Heart left ventricle (tissue), 16 donors: ENCODE measurements at regions not wholly inside any gene's neighbourhood (a gene's known extent, or its start where the extent isn't known, plus 50 kb on each side); places are given as distances from the start of the nearest gene placed in this dataset.

ENCODE experiments used
- ATAC-seq, 4 donors: fragments of 200-7000 bp; cut with Tn5 transposase; one replicate each; pipeline ENCODE4 v1.9.1; 2020 to 2022; ENCODE audit warnings: moderate library complexity in 4 of 4, mild to moderate bottlenecking in 3 of 4, moderate number of reproducible peaks in 1 of 4
- DNase-seq, 5 donors: peaks; one replicate each; pipeline ENCODE4 v3.0.0-alpha.2; 2020
- H3K27ac ChIP-seq, 12 donors: fragments of 200-600 bp; sonication (generic) in 4 of 12; one replicate each; pipeline versions ENCODE4 v1.5.0 to v1.8.0; 2016 to 2022; ENCODE audit warnings: mild to moderate bottlenecking in 2 of 12
- H3K27me3 ChIP-seq, 9 donors: fragments of 200-600 bp; sonication (generic) in 2 of 9; one replicate each; pipeline versions ENCODE4 v1.5.1 to v1.8.0; 2016 to 2022; ENCODE audit warnings: mild to moderate bottlenecking in 3 of 9
- H3K36me3 ChIP-seq, 9 donors: fragments of 200-600 bp; sonication (generic) in 2 of 9; one replicate each; pipeline versions ENCODE4 v1.5.0 to v1.8.0; 2018 to 2022; ENCODE audit warnings: mild to moderate bottlenecking in 2 of 9
- H3K4me1 ChIP-seq, 12 donors: fragments of 200-600 bp; sonication (generic) in 4 of 12; one replicate each; pipeline versions ENCODE4 v1.5.0 to v1.8.0; 2016 to 2022; ENCODE audit warnings: mild to moderate bottlenecking in 3 of 12
- H3K4me3 ChIP-seq, 12 donors: fragments of 200-600 bp; sonication (generic) in 4 of 12; one replicate each; pipeline versions ENCODE4 v1.5.0 to v1.8.0; 2017 to 2022; ENCODE audit warnings: mild to moderate bottlenecking in 9 of 12, moderate library complexity in 4 of 12
- H3K9me3 ChIP-seq, 12 donors: fragments of 200-600 bp; sonication (generic) in 4 of 12; one replicate each; pipeline versions ENCODE4 v1.5.0 to v1.8.0; 2016 to 2022; ENCODE audit warnings: mild to moderate bottlenecking in 1 of 12
- POLR2A ChIP-seq, 2 donors: fragments of 450-650 bp; IDR thresholded peaks; one replicate each; pipeline ENCODE4 v1.6.1; 2017; ENCODE audit warnings: antibody characterized with exemption in 2 of 2, mild to moderate bottlenecking in 2 of 2, moderate library complexity in 2 of 2
- WGBS, 4 donors: extraction: QIAGEN DNeasy Blood & Tissue Kit in 2 of 4; methylation state at CpG; one replicate each; pipeline versions ENCODE4 v1.1.5 to v1.1.7; 2013 to 2018; 5-methylcytosine and 5-hydroxymethylcytosine counted together
- intact Hi-C, 10 donors: fragments of 100-400 bp; cut with DNase I; formaldehyde crosslinking; loops; one replicate each; pipeline versions ENCODE4 v1.11.1 to v1.14.2; 2022
- TF ChIP-seq, protein P1 (sequence below), 12 donors: fragments of 200-600 bp; sonication (generic) in 4 of 12; IDR thresholded peaks; one replicate each; pipeline versions ENCODE4 v1.5.0 to v1.8.0; 2018 to 2022; ENCODE audit warnings: antibody characterized with exemption in 12 of 12, mild to moderate bottlenecking in 5 of 12
- donor health status: ischemic (EF 13 %, LVEDD 7.1; RV severe dilation, severe dysfunction).
- donor health status: healthy with polysubstance abuse.
- donor health status: DM: no; HTN: yes; CAD: no.
- donor health status: DM: no; HTN: no; CAD: no.
- donor health status: ischemic (EF 25% LVEDD 6.9; RV normal size, moderate dysfunction).
- donor health status: ischemic (EF 25% LVEDD 5.7; RV mildly dilated, moderate dysfunction).
- donor health status: healthy.
- donor health status: DM: yes; HTN: yes; CAD: no.
- donor health status: ischemic (EF 35%, LVEDD 5.7; RV mildly dilated, moderate dysfunction).
- donor health status: nonischemic (EF 11% LVEDD 7.7; RV severe dilation, severe dysfunction).
- donor health status: DM: yes; HTN: yes; CAD: no.
- donor health status: PGD.
- donor health status: ischemic (EF 29% LVEDD 5.4; RV normal size, mild dysfunction).
- donor health status: nonischemic (EF 23%, LVEDD 6.1; RV moderate dilation, normal function).

DNA sequence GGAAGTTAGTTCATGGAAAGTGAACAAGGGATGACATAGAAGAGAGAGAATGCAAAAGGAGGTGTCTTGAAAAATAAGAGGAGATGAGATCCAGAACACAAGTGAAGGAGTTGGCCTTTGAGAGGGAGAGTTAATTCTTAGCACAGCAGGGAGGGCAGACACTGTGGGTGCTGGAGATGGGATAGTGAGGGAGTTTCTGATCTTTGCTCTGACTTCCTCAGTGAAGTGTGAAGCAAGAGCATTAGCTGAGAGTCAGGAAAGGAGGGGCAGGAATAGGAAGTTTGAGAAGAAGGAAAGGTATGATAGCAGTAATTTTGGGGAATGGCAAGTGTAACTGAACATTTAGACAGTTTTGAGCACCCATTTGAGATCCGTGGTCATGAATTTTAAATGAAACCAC, 75.8 kb upstream of the COCH start:
- Histone ChIP-seq H3K9me3 (peaks cover 0 to under 1% (median 0%) of the 10 kb centered on the region in 12 donors), H3K36me3 (no peaks in the 10 kb centered on the region), H3K4me1 (peaks cover 0 to 7% (median 0%) of the 10 kb centered on the region in 12 donors), H3K27ac (no peak overlapping the region), H3K4me3 (no peak overlapping the region), H3K27me3 (no peaks in the 10 kb centered on the region)
- TF ChIP-seq POLR2A (IDR thresholded peaks at IDR 0.05), result no peak
- TF ChIP-seq, protein P1, sequence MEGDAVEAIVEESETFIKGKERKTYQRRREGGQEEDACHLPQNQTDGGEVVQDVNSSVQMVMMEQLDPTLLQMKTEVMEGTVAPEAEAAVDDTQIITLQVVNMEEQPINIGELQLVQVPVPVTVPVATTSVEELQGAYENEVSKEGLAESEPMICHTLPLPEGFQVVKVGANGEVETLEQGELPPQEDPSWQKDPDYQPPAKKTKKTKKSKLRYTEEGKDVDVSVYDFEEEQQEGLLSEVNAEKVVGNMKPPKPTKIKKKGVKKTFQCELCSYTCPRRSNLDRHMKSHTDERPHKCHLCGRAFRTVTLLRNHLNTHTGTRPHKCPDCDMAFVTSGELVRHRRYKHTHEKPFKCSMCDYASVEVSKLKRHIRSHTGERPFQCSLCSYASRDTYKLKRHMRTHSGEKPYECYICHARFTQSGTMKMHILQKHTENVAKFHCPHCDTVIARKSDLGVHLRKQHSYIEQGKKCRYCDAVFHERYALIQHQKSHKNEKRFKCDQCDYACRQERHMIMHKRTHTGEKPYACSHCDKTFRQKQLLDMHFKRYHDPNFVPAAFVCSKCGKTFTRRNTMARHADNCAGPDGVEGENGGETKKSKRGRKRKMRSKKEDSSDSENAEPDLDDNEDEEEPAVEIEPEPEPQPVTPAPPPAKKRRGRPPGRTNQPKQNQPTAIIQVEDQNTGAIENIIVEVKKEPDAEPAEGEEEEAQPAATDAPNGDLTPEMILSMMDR (IDR thresholded peaks at IDR 0.05), result no peak
- ATAC-seq, result no peak
- intact Hi-C loops, result no loop called here
- WGBS, 4 donors, result 51 to 93% (median 80%) methylated on average over 1 of the region's 1 CpG
- DNase-seq, result no peak

DNA sequence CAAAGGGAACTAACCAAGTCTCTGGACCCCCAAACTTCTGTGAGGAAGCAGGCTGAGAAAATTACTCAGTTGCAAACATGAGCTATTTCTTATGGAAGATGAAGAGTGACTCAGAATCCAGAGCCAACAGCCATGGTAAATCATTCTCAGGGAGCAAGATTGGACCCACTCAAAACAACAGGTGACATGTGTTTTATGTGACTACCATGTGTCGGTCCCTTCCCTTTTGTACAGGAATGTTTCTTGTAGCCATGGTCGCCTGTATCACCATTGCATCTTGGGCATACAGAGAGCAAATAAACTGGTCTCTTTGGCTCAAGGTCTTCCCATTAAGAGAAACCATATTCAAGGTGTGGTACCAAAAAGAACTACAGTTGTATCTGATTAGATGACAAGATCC, 75.4 kb upstream of the COCH start:
- no peak overlapping the region for H3K4me3 ChIP-seq
- WGBS, 4 donors, result 67 to 92% (median 79%) methylated on average over 2 of the region's 2 CpGs
- H3K9me3 ChIP-seq, result no peaks in the 10 kb centered on the region
- no peak for ATAC-seq
- no peak for DNase-seq
- TF ChIP-seq, protein P1 (IDR thresholded peaks at IDR 0.05), result no peak
- no peak for TF ChIP-seq POLR2A (IDR thresholded peaks at IDR 0.05)
- H3K4me1 ChIP-seq, result peaks cover 0 to 7% (median 0%) of the 10 kb centered on the region in 12 donors
- no peak overlapping the region for H3K27ac ChIP-seq
- intact Hi-C loops, result no loop called here
- H3K36me3 ChIP-seq, result no peaks in the 10 kb centered on the region
- H3K27me3 ChIP-seq, result no peaks in the 10 kb centered on the region

DNA sequence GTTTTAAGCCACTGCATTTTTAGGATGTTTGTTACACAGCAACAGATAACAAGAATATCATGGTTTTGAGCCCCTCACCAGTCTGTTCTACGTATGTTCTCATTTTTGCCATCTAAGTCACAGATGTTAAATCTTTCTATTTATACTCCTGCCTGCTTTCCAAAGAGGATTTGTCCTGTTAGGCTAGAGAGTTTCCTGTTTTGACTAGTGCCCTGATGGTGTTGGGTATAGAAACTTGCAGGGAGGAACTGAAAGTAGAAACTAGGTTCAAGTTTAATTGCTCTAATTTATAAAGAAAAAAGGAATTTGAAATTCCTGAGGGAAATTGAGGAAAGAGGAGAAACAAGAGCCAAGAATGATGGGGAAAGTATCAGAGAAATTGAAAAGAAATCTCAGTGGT, 74.4 kb upstream of the COCH start:
- DNase-seq, result no peak
- no peaks in the 10 kb centered on the region for H3K27me3 ChIP-seq
- WGBS, 4 donors, result 39 to 46% (median 40%) methylated on average over 1 of the region's 1 CpG
- H3K4me1 ChIP-seq, result peaks cover 0 to 7% (median 0%) of the 10 kb centered on the region in 12 donors
- TF ChIP-seq, protein P1 (IDR thresholded peaks at IDR 0.05), result no peak
- TF ChIP-seq POLR2A (IDR thresholded peaks at IDR 0.05), result no peak
- H3K36me3 ChIP-seq, result no peaks in the 10 kb centered on the region
- no peak overlapping the region for H3K4me3 ChIP-seq
- H3K9me3 ChIP-seq, result no peaks in the 10 kb centered on the region
- H3K27ac ChIP-seq, result no peak overlapping the region
- intact Hi-C loops, result no loop called here
- ATAC-seq, result no peak

DNA sequence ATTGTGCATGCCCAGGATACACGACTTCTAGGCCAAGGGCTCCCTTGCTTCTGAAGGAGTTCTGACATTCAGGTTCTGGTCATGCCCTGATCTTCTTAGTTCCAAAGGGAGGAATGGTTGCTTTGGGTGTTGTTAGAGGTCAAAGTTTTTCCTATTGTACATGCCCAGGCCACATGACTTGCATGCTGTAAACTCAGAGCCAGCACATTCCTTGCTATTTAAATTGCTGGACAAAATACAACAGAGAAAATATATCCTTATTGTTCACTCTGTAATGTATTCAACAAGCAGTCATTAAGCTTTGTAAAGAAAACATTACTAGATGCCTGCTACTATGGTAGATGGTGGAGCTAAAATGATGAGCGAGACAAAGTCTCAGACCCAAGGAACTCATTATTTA, 71.2 kb upstream of the COCH start:
- Histone ChIP-seq H3K27me3 (no peaks in the 10 kb centered on the region), H3K27ac (no peak overlapping the region), H3K4me1 (peaks cover 0 to 7% (median 0%) of the 10 kb centered on the region in 12 donors), H3K4me3 (no peak overlapping the region), H3K9me3 (no peaks in the 10 kb centered on the region), H3K36me3 (no peaks in the 10 kb centered on the region)
- no peak for DNase-seq
- intact Hi-C loops, result no loop called here
- TF ChIP-seq, protein P1 (IDR thresholded peaks at IDR 0.05), result no peak
- TF ChIP-seq POLR2A (IDR thresholded peaks at IDR 0.05), result no peak
- ATAC-seq, result peak in 1 of 4 donors; percentile 18
- 74 to 79% (median 76%) methylated on average over 2 of the region's 2 CpGs for WGBS, 4 donors
